Neural cell (in vitro differentiated cells): ENCODE measurements at regions not wholly inside any gene's neighbourhood (a gene's known extent, or its start where the extent isn't known, plus 50 kb on each side); places are given as distances from the start of the nearest gene placed in this dataset.

ENCODE experiments used
- H2AFZ ChIP-seq: fragments of 200-600, 300-800 bp; sonication (generic), shearing (Covaris generic); 2 replicates; pipeline ENCODE4 v1.6.0; 2014; ENCODE audit warnings: low read depth, mild to moderate bottlenecking, antibody characterized with exemption, low read length, moderate library complexity
- H3F3A ChIP-seq: fragments of 200-600 bp; shearing (Covaris generic); 2 replicates; pipeline ENCODE4 v1.6.1; 2016; ENCODE audit warnings: mild to moderate bottlenecking, moderate library complexity, mixed read lengths, antibody characterized with exemption, low read length; ENCODE audit not compliant: insufficient read depth, poor library complexity, severe bottlenecking
- H3K27ac ChIP-seq: fragments of 200-600, 300-800 bp; sonication (generic), shearing (Covaris generic); 2 replicates; pipeline ENCODE4 v1.5.1; 2014; ENCODE audit warnings: mild to moderate bottlenecking, low read length, moderate library complexity
- H3K27me3 ChIP-seq: fragments of 300-800, 200-600 bp; sonication (generic), shearing (Covaris generic); 2 replicates; pipeline ENCODE4 v1.6.0; 2014; ENCODE audit warnings: mild to moderate bottlenecking, low read depth, low read length, moderate library complexity; ENCODE audit not compliant: insufficient read depth
- H3K36me3 ChIP-seq: fragments of 300-800, 200-600 bp; sonication (generic), shearing (Covaris generic); 2 replicates; pipeline ENCODE4 v1.5.1; 2014; ENCODE audit warnings: mild to moderate bottlenecking, antibody characterized with exemption, low read length, moderate library complexity; ENCODE audit not compliant: insufficient read depth
- H3K4me2 ChIP-seq: fragments of 300-800, 200-600 bp; sonication (generic), shearing (Covaris generic); 2 replicates; pipeline ENCODE4 v1.6.0; 2014; ENCODE audit warnings: mild to moderate bottlenecking, low read length
- H3K4me3 ChIP-seq: fragments of 300-800, 200-600 bp; sonication (generic), shearing (Covaris generic); 2 replicates; pipeline ENCODE4 v1.5.1; 2014; ENCODE audit warnings: mild to moderate bottlenecking, low read length, moderate library complexity
- H3K79me2 ChIP-seq: fragments of 200-600 bp; shearing (Covaris generic); replicated peaks from 2 replicates; pipeline ENCODE4 v1.6.0; 2014; ENCODE audit warnings: mild to moderate bottlenecking, low read length, moderate library complexity; ENCODE audit not compliant: insufficient read depth
- H3K9ac ChIP-seq: fragments of 300-800, 200-600 bp; sonication (generic), shearing (Covaris generic); 2 replicates; pipeline ENCODE4 v1.6.1; 2016; ENCODE audit warnings: mild to moderate bottlenecking, low read length, mixed read lengths
- H3K9me2 ChIP-seq: fragments of 200-600 bp; shearing (Covaris generic); 2 replicates; pipeline ENCODE4 v1.6.1; 2016; ENCODE audit warnings: mild to moderate bottlenecking, low read length, mixed read lengths; ENCODE audit not compliant: insufficient read depth
- H3K9me3 ChIP-seq: fragments of 200-600, 300-800 bp; sonication (generic), shearing (Covaris generic); 2 replicates; pipeline ENCODE4 v1.6.1; 2016; ENCODE audit warnings: mild to moderate bottlenecking, mixed run types, low read length, moderate library complexity, mixed read lengths
- H4K20me1 ChIP-seq: fragments of 200-600 bp; shearing (Covaris generic); 2 replicates; pipeline ENCODE4 v1.6.1; 2016; ENCODE audit warnings: mild to moderate bottlenecking, mixed run types; ENCODE audit not compliant: insufficient read depth
- EP300 ChIP-seq: fragments of 450-650 bp; conservative IDR thresholded peaks from 2 replicates; pipeline ENCODE4 v1.6.1; 2014; ENCODE audit warnings: antibody characterized with exemption, mild to moderate bottlenecking, moderate library complexity; ENCODE audit not compliant: poor library complexity, severe bottlenecking
- EZH2 ChIP-seq: fragments of 200-600, 300-800 bp; shearing (Covaris generic), sonication (generic); IDR thresholded peaks from 2 replicates; pipeline ENCODE4 v1.6.1; 2014; ENCODE audit warnings: antibody characterized with exemption, low read length, borderline replicate concordance, mild to moderate bottlenecking; ENCODE audit not compliant: insufficient read depth, poor library complexity, severe bottlenecking
- MXI1 ChIP-seq: fragments of 450-650 bp; conservative IDR thresholded peaks from 2 replicates; pipeline ENCODE4 v1.6.1; 2014; ENCODE audit warnings: antibody characterized with exemption, mild to moderate bottlenecking; ENCODE audit not compliant: poor library complexity, severe bottlenecking
- POLR2AphosphoS5 ChIP-seq: IDR thresholded peaks from 2 replicates; pipeline ENCODE4 v1.6.1; 2012
- RAD21 ChIP-seq: fragments of 450-650 bp; conservative IDR thresholded peaks from 2 replicates; pipeline ENCODE4 v1.6.1; 2014; ENCODE audit warnings: antibody characterized with exemption, mild to moderate bottlenecking, moderate library complexity
- SMC3 ChIP-seq: fragments of 450-650 bp; conservative IDR thresholded peaks from 2 replicates; pipeline ENCODE4 v1.6.1; 2014; ENCODE audit warnings: antibody characterized with exemption, mild to moderate bottlenecking, moderate library complexity; ENCODE audit not compliant: poor library complexity
- TAF1 ChIP-seq: IDR thresholded peaks from 2 replicates; pipeline ENCODE4 v1.6.1; 2012; ENCODE audit warnings: low read depth
- TF ChIP-seq, protein P1 (sequence below): fragments of 450-650 bp; IDR thresholded peaks from 2 replicates; pipeline ENCODE4 v1.5.1; 2014; ENCODE audit warnings: antibody characterized with exemption, mild to moderate bottlenecking, moderate library complexity; ENCODE audit not compliant: poor library complexity, severe bottlenecking
- TF ChIP-seq, protein P2 (sequence below): IDR thresholded peaks from 2 replicates; pipeline ENCODE4 v1.6.1; 2012; ENCODE audit warnings: borderline replicate concordance

DNA sequence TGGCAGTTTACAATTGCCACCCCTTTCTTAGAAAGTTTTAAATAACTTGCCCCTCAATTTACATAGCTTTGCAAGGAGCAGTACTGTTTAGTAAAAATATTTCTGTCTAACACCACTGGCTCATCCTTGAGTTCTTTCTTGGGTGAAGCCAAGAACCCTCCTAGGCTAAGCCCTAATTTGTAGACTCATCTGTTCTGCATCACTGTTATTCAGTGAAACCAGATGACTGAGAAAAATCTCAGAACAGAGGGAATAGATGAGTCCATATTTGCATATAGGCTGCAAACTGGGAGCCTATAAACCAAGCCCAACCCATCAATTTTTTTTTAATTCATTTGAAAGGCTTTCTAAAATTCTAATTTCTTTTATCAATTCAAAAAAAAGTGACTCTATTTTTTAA is 161.4 kb upstream of the TFPI start:
- Histone ChIP-seq H3K4me2 (no peak overlapping the region), H3F3A (no peaks in the 10 kb centered on the region), H3K27me3 (peaks cover 5% of the 10 kb centered on the region), H3K27ac (no peak overlapping the region), H3K36me3 (no peaks in the 10 kb centered on the region), H3K79me2 (no peaks in the 10 kb centered on the region), H3K9me3 (no peaks in the 10 kb centered on the region), H3K4me3 (no peak overlapping the region), H3K9ac (no peak overlapping the region), H2AFZ (no peak overlapping the region), H4K20me1 (no peaks in the 10 kb centered on the region), H3K9me2 (no peaks in the 10 kb centered on the region)
- TF ChIP-seq EP300: no peak
- TF ChIP-seq EZH2: no peak
- TF ChIP-seq, protein P1, sequence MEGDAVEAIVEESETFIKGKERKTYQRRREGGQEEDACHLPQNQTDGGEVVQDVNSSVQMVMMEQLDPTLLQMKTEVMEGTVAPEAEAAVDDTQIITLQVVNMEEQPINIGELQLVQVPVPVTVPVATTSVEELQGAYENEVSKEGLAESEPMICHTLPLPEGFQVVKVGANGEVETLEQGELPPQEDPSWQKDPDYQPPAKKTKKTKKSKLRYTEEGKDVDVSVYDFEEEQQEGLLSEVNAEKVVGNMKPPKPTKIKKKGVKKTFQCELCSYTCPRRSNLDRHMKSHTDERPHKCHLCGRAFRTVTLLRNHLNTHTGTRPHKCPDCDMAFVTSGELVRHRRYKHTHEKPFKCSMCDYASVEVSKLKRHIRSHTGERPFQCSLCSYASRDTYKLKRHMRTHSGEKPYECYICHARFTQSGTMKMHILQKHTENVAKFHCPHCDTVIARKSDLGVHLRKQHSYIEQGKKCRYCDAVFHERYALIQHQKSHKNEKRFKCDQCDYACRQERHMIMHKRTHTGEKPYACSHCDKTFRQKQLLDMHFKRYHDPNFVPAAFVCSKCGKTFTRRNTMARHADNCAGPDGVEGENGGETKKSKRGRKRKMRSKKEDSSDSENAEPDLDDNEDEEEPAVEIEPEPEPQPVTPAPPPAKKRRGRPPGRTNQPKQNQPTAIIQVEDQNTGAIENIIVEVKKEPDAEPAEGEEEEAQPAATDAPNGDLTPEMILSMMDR: no peak
- TF ChIP-seq SMC3: no peak
- TF ChIP-seq MXI1: no peak
- TF ChIP-seq, protein P2, sequence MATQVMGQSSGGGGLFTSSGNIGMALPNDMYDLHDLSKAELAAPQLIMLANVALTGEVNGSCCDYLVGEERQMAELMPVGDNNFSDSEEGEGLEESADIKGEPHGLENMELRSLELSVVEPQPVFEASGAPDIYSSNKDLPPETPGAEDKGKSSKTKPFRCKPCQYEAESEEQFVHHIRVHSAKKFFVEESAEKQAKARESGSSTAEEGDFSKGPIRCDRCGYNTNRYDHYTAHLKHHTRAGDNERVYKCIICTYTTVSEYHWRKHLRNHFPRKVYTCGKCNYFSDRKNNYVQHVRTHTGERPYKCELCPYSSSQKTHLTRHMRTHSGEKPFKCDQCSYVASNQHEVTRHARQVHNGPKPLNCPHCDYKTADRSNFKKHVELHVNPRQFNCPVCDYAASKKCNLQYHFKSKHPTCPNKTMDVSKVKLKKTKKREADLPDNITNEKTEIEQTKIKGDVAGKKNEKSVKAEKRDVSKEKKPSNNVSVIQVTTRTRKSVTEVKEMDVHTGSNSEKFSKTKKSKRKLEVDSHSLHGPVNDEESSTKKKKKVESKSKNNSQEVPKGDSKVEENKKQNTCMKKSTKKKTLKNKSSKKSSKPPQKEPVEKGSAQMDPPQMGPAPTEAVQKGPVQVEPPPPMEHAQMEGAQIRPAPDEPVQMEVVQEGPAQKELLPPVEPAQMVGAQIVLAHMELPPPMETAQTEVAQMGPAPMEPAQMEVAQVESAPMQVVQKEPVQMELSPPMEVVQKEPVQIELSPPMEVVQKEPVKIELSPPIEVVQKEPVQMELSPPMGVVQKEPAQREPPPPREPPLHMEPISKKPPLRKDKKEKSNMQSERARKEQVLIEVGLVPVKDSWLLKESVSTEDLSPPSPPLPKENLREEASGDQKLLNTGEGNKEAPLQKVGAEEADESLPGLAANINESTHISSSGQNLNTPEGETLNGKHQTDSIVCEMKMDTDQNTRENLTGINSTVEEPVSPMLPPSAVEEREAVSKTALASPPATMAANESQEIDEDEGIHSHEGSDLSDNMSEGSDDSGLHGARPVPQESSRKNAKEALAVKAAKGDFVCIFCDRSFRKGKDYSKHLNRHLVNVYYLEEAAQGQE: no peak
- TF ChIP-seq POLR2AphosphoS5: no peak
- no peak for TF ChIP-seq TAF1
- TF ChIP-seq RAD21: no peak

DNA sequence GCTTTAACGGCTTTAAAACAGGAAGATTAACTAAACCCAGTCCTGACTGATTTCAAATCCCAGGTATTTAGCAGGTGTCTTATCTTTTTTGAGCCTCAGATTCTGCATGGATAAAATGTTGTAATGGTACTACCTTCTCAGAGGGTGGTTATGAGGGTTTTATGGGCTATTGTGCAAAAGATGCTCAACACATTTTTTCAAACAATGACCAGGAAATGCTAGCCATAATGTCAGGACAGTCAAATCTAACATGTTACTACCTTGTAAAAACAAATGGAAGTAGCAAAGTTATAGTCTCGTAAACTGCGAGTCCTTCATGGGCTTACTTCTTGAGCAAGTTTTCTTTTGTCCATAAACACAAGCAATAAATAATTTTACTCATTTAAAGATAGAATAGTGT is 162.1 kb upstream of the TFPI start:
- Histone ChIP-seq H3K9ac (no peak overlapping the region), H3F3A (no peaks in the 10 kb centered on the region), H3K79me2 (no peaks in the 10 kb centered on the region), H3K9me3 (no peaks in the 10 kb centered on the region), H2AFZ (no peak overlapping the region), H3K9me2 (no peaks in the 10 kb centered on the region), H3K4me2 (no peak overlapping the region), H4K20me1 (no peaks in the 10 kb centered on the region), H3K4me3 (no peak overlapping the region), H3K27ac (no peak overlapping the region), H3K27me3 (no peaks in the 10 kb centered on the region), H3K36me3 (no peaks in the 10 kb centered on the region)
- TF ChIP-seq, protein P2: no peak
